Testis (tissue), 2 donors: ENCODE measurements at regions not wholly inside any gene's neighbourhood (a gene's known extent, or its start where the extent isn't known, plus 50 kb on each side); places are given as distances from the start of the nearest gene placed in this dataset.

Experiments used
- CTCF ChIP-seq, 3 experiments: fragments of 450-650 bp in 2 of 3; fragments of 200-600 bp in 1 of 3; sonication (generic) in 1 of 3; IDR thresholded peaks; one replicate each; pipeline ENCODE4 v1.5.1; 2016 to 2019; ENCODE audit warnings: antibody characterized with exemption in 3 of 3, mild to moderate bottlenecking in 2 of 3, moderate library complexity in 1 of 3
- POLR2A ChIP-seq: fragments of 450-650 bp; IDR thresholded peaks from one replicate; pipeline ENCODE4 v1.6.1; 2017; ENCODE audit warnings: antibody characterized with exemption, mild to moderate bottlenecking, moderate library complexity

DNA sequence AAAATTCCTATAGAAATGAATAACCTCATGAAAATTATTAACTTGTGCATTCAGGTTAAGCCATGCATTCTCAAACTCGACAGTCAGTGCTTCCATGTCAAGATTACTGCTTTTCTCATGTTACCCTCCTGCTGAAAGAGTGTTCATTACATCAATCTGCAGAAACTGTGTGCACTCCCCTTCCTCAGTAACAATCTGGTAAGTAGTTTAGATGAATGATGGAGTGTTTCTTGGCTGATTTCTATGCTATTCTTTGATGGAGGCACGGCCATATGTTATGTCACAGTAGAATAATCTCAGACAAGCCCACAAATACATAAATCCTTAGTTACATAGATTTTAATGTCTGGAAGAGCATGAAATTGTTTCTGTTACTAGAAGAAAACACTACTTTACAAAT lies 193.3 kb upstream of the FAM47A start:
- TF ChIP-seq CTCF (IDR thresholded peaks at IDR 0.05) (no peak), POLR2A (no peak)
